HepG2 (cell line): ENCODE measurements at regions not wholly inside any gene's neighbourhood (a gene's known extent, or its start where the extent isn't known, plus 50 kb on each side); places are given as distances from the start of the nearest gene placed in this dataset.

Experiments
- ATAC-seq: fragments of 200-7000 bp; cut with Tn5 transposase; 3 replicates; pipeline ENCODE4 v1.9.1; 2020; ENCODE audit warnings: mild to moderate bottlenecking, moderate library complexity
- BruUV-seq: library from RNA; stranded (reverse); fragments of 400-500 nt; replicated peaks from 2 replicates; lab custom pipeline; 2021; lab: Mats Ljungman, UMichigan
- CTCF ChIA-PET: fragments of 300-600 bp; formaldehyde crosslinking; extraction: SDS; loops from one replicate; lab custom pipeline; 2021; ENCODE audit warnings: low total read pairs, inconsistent platforms, low intra/inter-chr PET ratio; lab: Yijun Ruan, JAX
- POLR2A ChIA-PET: fragments of 350-600 bp; sonication (Branson Sonifier 250); formaldehyde crosslinking; loops from one replicate; lab custom pipeline; 2020; ENCODE audit warnings: antibody characterized with exemption, inconsistent platforms; lab: Yijun Ruan, JAX
- DNase-seq: peaks from one replicate; pipeline ENCODE4 v3.0.0-alpha.2; 2015; ENCODE audit warnings: low spot score
- FAIRE-seq: peaks from 3 replicates; lab custom pipeline; 2011; peaks lifted over from hg19 to GRCh38; lab: Jason Lieb, UNC
- H2AFZ ChIP-seq: one replicate; pipeline ENCODE4 v1.6.1; 2011; ENCODE audit warnings: low read length, inconsistent platforms
- H3K27ac ChIP-seq: fragments of 300-600 bp; 3 replicates; pipeline ENCODE4 v1.8.0; 2011; ENCODE audit warnings: mixed run types, mild to moderate bottlenecking, mixed read lengths, low read length, inconsistent platforms; ENCODE audit not compliant: insufficient read depth; ENCODE audit errors: extremely low read length
- H3K27me3 ChIP-seq, 2 experiments: fragments of 200-600 bp in 1 of 2; 2 replicates in 1 of 2; 3 replicates in 1 of 2; pipeline versions ENCODE4 v1.6.0 to v1.8.0; 2011; ENCODE audit warnings: low read length in 2 of 2, mild to moderate bottlenecking in 2 of 2, moderate library complexity in 2 of 2, inconsistent platforms in 1 of 2; ENCODE audit not compliant: insufficient read depth in 2 of 2, control insufficient read depth in 1 of 2
- H3K36me3 ChIP-seq, 2 experiments: fragments of 200-600 bp in 1 of 2; replicated peaks in 1 of 2; 2 replicates in 1 of 2; 3 replicates in 1 of 2; pipeline versions ENCODE4 v1.5.1 to v1.8.0; 2011; ENCODE audit warnings: low read length in 2 of 2, inconsistent platforms in 1 of 2; ENCODE audit not compliant: insufficient read depth in 2 of 2, control insufficient read depth in 1 of 2
- H3K4me1 ChIP-seq: 2 replicates; pipeline ENCODE4 v1.5.1; 2012; ENCODE audit warnings: low read length, inconsistent platforms; ENCODE audit not compliant: insufficient read depth
- H3K4me2 ChIP-seq: 2 replicates; pipeline ENCODE4 v1.6.0; 2011; ENCODE audit warnings: low read depth, low read length, inconsistent platforms
- H3K4me3 ChIP-seq, 3 experiments: fragments of 200-600 bp in 1 of 3; sonication (generic), shearing (Covaris generic) in 1 of 3; replicated peaks in 1 of 3; 2 replicates each; pipeline ENCODE4 v1.5.1; 2011 to 2016; ENCODE audit warnings: low read length in 3 of 3, inconsistent platforms in 2 of 3, low read depth in 2 of 3, mild to moderate bottlenecking in 2 of 3, control low read depth in 1 of 3, mixed read lengths in 1 of 3; ENCODE audit not compliant: insufficient read depth in 1 of 3
- H3K79me2 ChIP-seq: one replicate; pipeline ENCODE4 v1.6.1; 2011; ENCODE audit warnings: low read length, inconsistent platforms; ENCODE audit not compliant: insufficient read depth
- H3K9ac ChIP-seq: 2 replicates; pipeline ENCODE4 v1.6.0; 2011; ENCODE audit warnings: mild to moderate bottlenecking, low read depth, low read length, inconsistent platforms; ENCODE audit not compliant: insufficient read depth
- H3K9me3 ChIP-seq: 2 replicates; pipeline ENCODE4 v1.5.1; 2012; ENCODE audit warnings: mild to moderate bottlenecking, low read length
- H4K20me1 ChIP-seq: 2 replicates; pipeline ENCODE4 v1.6.0; 2011; ENCODE audit warnings: inconsistent platforms, mild to moderate bottlenecking, low read length, moderate library complexity; ENCODE audit not compliant: insufficient read depth
- ATF7 ChIP-seq, 2 experiments: fragments of 450-650 bp in 1 of 2; sonication (generic) in 1 of 2; formaldehyde crosslinking in 1 of 2; IDR thresholded peaks; 2 replicates each; pipeline versions ENCODE4 v1.4.0 to v1.6.1; 2016 to 2020; ENCODE audit warnings: antibody characterized with exemption in 1 of 2, mild to moderate bottlenecking in 1 of 2, missing genetic modification reagents in 1 of 2
- DNMT1 ChIP-seq: sonication (generic); formaldehyde crosslinking; IDR thresholded peaks from 2 replicates; pipeline ENCODE4 v1.5.1; 2020; ENCODE audit warnings: mild to moderate bottlenecking, missing genetic modification reagents
- DRAP1 ChIP-seq: IDR thresholded peaks from 2 replicates; pipeline ENCODE4 v1.6.1; 2016; ENCODE audit warnings: missing genetic modification reagents, missing compliant biosample characterization
- FOXK1 ChIP-seq: sonication (generic); formaldehyde crosslinking; IDR thresholded peaks from 2 replicates; pipeline ENCODE4 v1.4.0; 2020; ENCODE audit warnings: low read depth, missing genetic modification reagents, borderline replicate concordance
- RELA ChIP-seq: sonication (generic); formaldehyde crosslinking; IDR thresholded peaks from 2 replicates; pipeline ENCODE4 v1.4.0; 2020; ENCODE audit warnings: missing genetic modification reagents
- SOX6 ChIP-seq, 2 experiments: fragments of 450-650 bp in 1 of 2; sonication (generic) in 1 of 2; formaldehyde crosslinking in 1 of 2; IDR thresholded peaks; 2 replicates each; pipeline versions ENCODE4 v1.4.0 to v1.6.1; 2017 to 2020; ENCODE audit warnings: antibody characterized with exemption in 1 of 2, mild to moderate bottlenecking in 1 of 2, missing genetic modification reagents in 1 of 2
- ZNF10 ChIP-seq: sonication (generic); formaldehyde crosslinking; IDR thresholded peaks from 2 replicates; pipeline ENCODE4 v1.4.0; 2020; ENCODE audit warnings: mild to moderate bottlenecking, low read depth, missing genetic modification reagents, borderline replicate concordance
- ZNF382 ChIP-seq: sonication (generic); formaldehyde crosslinking; IDR thresholded peaks from 2 replicates; pipeline ENCODE4 v1.5.0; 2020; ENCODE audit warnings: missing genetic modification reagents, mild to moderate bottlenecking, borderline replicate concordance
- ZNF446 ChIP-seq: sonication (generic); formaldehyde crosslinking; IDR thresholded peaks from 2 replicates; pipeline ENCODE4 v1.5.0; 2020; ENCODE audit warnings: mild to moderate bottlenecking, missing genetic modification reagents
- ZNF577 ChIP-seq: sonication (generic); formaldehyde crosslinking; IDR thresholded peaks from 2 replicates; pipeline ENCODE4 v1.4.0; 2020; ENCODE audit warnings: mild to moderate bottlenecking, low read depth, missing genetic modification reagents, borderline replicate concordance
- ZNF775 ChIP-seq: sonication (generic); formaldehyde crosslinking; IDR thresholded peaks from 2 replicates; pipeline ENCODE4 v1.4.0; 2020; ENCODE audit warnings: missing genetic modification reagents, mild to moderate bottlenecking, moderate library complexity, borderline replicate concordance
- ZNF883 ChIP-seq: sonication (generic); formaldehyde crosslinking; IDR thresholded peaks from 2 replicates; pipeline ENCODE4 v1.5.1; 2020; ENCODE audit warnings: mild to moderate bottlenecking, missing genetic modification reagents; ENCODE audit errors: not compliant biosample characterization
- WGBS: methylation state at CpG from one replicate; pipeline ENCODE4 v1.1.6; 2017; ENCODE audit warnings: low lambda C conversion rate; 5-methylcytosine and 5-hydroxymethylcytosine counted together
- in situ Hi-C: cut with HindIII; loops from 2 replicates; pipeline ENCODE4 v1.10.0; 2017; ENCODE audit warnings: low pct_unique_long_range_greater_than_20kb; ENCODE audit not compliant: extremely low pct_ligation_motif_present
- intact Hi-C: fragments of 100-400 bp; cut with micrococcal nuclease; formaldehyde crosslinking; loops from one replicate; pipeline ENCODE4 v1.10.0; 2022; ENCODE audit not compliant: unreplicated experiment

- ChIA-PET POLR2A (no interaction called here), CTCF (no interaction called here)
- intact Hi-C loops (no loop called here), in situ Hi-C loops (no loop called here)
- no peak overlapping the region for H3K27ac ChIP-seq
- no peak overlapping the region for H2AFZ ChIP-seq
- no peaks in the 10 kb centered on the region for H3K4me1 ChIP-seq
- no peaks in the 10 kb centered on the region for H3K9me3 ChIP-seq
- ATAC-seq (no peak), FAIRE-seq (no peak), DNase-seq (no peak)
- TF ChIP-seq SOX6 (IDR thresholded peaks at IDR 0.05): no peak
- TF ChIP-seq SOX6 (CRISPR knock-in tag; IDR thresholded peaks at IDR 0.05): no peak
- TF ChIP-seq DRAP1 (CRISPR knock-in tag): no peak
- no peak for TF ChIP-seq ZNF10 (CRISPR knock-in tag)
- TF ChIP-seq ZNF883 (CRISPR knock-in tag): no peak
- TF ChIP-seq DNMT1 (CRISPR knock-in tag): no peak
- no peak for TF ChIP-seq ZNF775 (CRISPR knock-in tag)
- TF ChIP-seq ZNF446 (CRISPR knock-in tag): no peak
- TF ChIP-seq ZNF382: no peak
- TF ChIP-seq FOXK1 (CRISPR knock-in tag): no peak
- TF ChIP-seq RELA (CRISPR knock-in tag): no peak
- no peak for TF ChIP-seq ZNF577 (CRISPR knock-in tag)
- TF ChIP-seq ATF7 (IDR thresholded peaks at IDR 0.05): no peak
- TF ChIP-seq ATF7 (CRISPR knock-in tag; IDR thresholded peaks at IDR 0.05): no peak
- no peak overlapping the region for H3K4me3 ChIP-seq
- no peaks in the 10 kb centered on the region for H3K36me3 ChIP-seq
- no peaks in the 10 kb centered on the region for H3K79me2 ChIP-seq
- H3K9ac ChIP-seq: no peak overlapping the region
- no TSS peak for BruUV-seq
- no peaks in the 10 kb centered on the region for H3K27me3 ChIP-seq
- H4K20me1 ChIP-seq: no peaks in the 10 kb centered on the region
- WGBS: 2% methylated on average over 3 of the region's 3 CpGs
- H3K4me2 ChIP-seq: no peak overlapping the region
Observed at GRCh38 chr10:10959666-10960065, 58.0 kb upstream of the CELF2 start.
